Islet precursor cell (in vitro differentiated cells): ENCODE measurements at regions not wholly inside any gene's neighbourhood (a gene's known extent, or its start where the extent isn't known, plus 50 kb on each side); places are given as distances from the start of the nearest gene placed in this dataset.

Experiments used
- DNase-seq: peaks from one replicate; pipeline ENCODE4 v3.0.0-alpha.2; 2018

- no peak for DNase-seq
Observed at GRCh38 chr21:29228306-29228705, 70.4 kb upstream of the BACH1 start.

DNA sequence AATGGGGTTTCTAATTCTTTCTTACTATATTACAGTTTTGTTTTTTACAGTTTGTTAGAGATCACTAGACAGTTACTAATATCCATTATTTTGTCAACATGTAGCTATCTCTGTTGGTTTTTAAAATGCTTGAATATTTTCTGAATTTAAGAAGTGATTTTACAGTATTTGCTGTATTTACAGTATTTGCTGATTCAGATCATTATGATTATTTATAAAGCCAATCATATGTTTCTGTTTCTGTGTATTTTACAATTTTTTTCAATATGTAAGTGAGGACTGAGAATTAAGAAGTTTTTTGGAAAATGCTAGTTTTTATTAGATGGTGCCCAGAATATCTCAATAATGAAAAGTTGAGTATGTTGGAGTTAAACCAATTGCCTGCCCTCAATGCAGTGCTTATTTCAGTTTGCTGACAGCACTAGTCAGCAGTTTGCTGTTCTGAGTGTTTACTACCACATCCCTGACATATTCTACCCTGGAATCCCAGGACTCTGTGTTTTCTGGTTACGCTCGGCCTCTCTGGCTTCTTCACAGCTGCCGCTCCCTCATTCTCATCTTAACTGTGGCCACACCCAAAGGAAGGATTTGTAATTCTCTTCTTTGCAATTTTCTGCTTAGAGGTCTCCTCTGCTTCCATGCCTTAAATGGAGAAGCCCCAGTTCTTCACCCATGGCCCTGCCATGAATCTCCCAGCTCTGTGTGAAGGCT lies 68.0 kb upstream of the BACH1 start:
- peak; percentile 56 for DNase-seq

DNA sequence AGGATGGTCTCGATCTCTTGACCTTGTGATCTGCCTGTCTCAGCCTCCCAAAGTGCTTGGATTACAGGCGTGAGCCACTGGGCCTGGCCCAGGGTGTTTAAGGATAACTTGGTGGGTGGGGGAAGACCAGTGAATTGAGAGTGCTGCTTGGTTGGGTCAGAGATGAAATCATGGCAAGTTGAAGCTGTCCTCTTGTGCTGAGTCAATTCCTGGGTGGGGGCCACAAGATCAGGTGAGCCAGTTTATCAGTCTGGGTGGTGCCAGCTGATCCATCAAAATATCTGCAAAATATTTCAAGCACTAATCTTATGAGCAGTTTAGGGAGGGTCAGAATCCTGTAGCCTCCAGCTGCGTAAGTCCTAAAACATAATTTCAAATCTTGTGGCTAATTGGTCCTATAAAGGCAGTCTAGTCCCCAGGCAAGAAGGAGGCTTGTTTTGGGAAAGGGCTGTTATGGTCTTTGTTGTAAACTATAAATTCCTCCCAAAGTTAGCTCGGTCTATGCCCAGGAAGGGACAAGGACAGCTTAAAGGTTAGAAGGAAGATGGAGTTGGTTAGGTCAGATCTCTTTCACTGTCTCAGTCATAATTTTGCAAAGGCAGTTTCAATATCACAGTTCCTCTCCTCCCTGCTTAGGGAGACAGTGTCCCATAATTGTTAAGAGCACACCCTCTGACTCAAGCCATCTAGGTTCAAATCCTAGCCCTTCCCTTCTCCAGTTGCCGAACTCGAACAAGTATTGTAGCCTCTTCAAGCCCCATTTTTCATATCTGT lies 66.8 kb upstream of the BACH1 start:
- DNase-seq = no peak

DNA sequence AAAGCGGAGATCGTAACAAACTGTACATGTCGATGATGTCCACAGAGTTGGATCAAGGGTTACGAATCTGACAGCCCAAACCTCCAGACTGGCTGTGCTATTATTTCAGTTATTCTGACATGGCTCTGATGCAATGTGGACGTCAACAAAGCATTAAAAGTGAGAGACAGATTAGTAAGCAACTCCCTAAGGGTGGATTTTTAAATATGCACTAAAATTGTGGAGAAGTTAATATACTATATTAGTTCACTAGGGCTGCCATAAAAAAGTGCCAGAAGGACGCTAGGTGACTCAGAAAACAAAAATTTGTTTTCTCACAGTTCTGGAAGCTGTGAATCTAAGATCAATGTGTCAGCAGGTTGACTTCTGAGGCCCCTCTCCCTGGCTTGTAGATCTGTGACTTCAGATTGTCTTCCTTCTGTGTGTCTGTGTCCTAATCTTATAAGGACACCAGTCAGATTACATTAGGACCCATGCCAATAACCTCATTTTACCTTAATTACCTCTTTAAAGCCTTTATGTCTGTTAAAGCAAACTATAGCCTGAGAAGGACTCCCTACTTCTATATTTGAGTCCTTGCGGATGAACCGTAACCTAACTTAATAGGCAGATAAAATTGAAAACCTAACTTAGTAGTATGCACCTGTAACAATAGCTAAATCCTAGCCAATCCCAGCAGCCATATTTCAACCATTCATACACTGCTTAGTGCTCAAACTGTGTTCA lies 66.0 kb upstream of the BACH1 start:
- DNase-seq = no peak

GRCh38 chr21:29233256-29233546 lies 65.5 kb upstream of the BACH1 start:
- DNase-seq = no peak

- DNase-seq = no peak
Observed at GRCh38 chr21:29233611-29234540, 64.8 kb upstream of the BACH1 start.

DNA sequence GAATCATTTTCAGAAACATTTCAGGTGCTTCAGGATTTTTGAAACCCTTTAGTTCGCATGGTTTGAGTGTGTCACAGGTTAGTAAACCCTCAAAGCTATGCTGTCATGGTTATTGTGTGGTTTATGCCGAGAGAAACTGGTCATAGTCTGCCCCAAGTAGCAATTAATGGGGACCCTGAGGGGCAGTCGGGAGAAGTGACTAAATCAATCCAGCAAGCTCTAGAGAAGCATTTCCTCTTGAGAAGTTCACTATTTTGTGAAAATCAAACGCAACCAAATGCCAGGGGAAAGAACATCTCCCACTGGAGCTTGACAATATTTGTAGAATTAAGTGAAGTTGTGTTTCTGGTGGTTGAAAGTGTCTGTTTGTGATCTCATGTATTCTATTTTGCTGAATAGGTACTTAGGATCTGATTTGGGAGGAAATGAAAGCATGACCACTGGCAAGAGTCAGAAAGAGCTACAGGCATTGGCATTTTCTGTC lies 63.0 kb upstream of the BACH1 start:
- DNase-seq = no peak

DNA sequence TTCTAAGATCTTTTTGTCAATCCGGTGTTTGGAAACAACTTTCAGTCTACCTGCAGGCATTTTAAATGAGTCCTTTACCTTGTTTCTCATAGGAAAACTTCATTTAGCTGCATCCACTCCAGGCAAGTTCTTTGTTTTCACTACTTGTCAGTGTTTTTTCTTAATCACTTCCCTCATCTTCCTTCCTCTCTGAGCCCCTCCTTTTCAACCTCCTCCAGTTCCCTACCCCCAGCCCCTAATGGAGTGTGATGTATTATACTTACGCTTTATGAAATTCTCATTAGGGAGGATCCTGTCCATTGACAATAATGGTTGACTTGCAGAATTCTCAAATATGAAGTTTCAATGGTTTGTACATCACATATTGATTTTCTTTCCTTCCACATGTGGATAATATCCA lies 62.5 kb upstream of the BACH1 start:
- DNase-seq = no peak

DNA sequence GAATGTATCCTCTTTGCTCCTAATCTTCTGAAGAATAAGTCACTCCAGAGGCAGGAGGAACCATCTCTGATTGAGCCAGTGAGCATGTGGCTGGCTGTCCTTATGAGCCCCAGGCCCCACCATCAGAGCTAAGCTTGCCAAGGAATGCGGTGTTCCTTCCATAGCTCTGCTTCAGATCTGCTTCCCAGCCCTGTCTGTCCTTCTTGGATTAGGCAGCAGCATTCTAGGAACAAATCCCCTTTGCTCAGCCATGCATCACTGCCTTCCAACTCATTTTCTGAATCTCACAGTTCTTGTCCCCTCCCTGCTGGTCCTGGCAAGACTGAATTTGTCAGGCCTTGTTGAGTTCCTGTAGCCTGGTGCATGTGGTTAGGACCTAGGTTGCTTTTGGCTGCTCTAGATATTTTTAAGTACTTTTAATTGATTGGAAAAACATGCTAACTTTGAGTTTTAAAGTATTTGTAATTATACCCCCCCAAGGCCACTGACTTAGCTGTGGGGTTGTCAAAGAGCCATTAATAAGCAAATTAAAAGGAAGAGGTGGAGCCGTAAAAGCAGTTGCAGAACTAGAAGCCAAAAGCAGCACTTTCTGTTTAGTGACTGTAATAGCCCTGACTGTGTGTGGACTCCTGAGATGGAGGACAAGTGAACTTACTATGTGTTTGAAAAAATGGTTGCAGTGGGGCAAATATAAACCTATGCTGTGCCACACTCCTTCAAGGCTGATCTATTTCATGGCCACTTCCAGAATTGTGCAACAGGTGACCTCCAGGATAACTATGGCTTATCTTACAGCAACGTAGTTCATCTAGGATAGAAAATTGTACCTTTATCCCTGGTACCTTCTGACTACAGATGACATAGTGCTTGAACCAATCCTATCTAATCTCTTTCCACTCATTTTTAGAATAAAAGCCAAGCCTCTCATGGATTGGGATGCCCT lies 61.3 kb upstream of the BACH1 start:
- no peak for DNase-seq

DNA sequence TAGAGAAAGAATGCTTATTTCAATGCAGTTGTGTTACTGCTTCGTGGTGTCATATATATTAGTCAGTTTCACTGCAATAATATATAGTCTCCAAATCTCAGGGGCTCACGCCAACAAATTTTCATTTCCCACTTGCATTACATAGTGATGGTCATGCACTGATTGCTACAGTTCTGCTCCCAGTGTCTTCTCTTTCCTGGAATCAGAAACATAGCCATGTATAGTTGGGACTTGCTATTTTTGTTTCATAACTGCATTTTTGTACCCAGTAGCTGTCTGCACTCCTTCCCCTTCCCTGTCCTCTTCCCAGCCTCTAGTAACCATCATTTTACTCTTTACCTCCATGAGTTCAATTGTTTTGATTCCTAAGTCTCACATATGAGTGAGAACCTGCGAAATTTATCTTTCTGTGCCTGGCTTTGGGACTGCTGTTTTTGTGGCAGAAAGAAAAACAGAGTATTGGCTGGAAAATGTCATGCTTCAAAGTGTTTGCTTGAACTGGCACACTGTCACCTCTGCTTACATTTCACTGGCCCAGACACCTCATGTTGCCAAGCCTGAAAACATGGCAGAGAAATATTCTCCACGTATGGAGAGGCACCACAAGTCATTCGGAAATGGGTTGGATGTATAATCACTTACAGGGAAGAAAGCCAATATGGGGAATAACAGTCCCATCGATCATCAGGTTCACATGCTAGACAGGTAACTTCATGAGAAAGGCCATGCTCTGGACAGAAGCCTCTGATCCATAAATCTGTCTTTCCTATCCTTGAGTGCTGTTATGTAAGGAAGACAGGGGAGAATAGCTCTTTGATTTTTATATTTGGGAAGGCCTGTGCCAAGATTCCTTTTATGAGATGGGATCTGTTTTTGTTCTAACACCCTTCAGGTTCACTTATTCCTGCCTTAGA lies 60.4 kb upstream of the BACH1 start:
- DNase-seq = no peak

DNA sequence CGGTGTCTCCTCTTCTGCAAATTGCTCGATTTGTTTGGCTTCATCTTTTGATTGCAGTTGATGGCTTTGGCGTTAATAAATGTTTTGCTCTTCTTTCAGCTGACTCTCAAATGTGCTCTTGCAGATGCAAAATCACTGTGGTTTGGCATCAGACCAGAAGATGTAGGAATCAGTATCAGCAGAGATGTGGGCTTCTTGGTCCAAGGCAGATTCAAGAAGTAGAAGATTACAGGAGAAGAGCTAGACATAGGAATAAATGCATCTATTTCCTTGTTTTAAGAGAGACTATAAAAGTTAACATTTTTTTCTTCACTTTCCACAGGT lies 59.8 kb upstream of the BACH1 start:
- no peak for DNase-seq

DNA sequence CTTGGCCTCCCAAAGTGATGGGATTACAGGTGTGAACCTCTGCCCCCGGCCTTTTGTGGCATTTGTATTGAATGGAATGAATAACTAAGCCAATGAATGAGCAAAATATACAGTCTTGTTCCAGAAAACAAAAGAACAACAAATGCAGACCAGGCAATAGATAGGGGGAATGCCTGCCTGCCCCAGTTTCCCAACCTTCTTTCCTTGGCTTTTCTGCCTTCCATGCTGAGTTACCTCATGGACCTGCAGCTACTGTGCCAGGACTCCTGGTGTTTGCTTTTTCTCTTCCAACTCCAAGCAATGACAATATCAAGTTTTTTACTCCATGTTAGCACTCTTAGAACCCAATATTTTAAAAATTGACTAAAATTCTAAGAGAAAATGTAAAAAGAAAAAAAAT lies 58.6 kb upstream of the BACH1 start:
- DNase-seq = no peak

GRCh38 chr21:29242201-29242600 lies 56.5 kb upstream of the BACH1 start:
- DNase-seq = no peak

DNA sequence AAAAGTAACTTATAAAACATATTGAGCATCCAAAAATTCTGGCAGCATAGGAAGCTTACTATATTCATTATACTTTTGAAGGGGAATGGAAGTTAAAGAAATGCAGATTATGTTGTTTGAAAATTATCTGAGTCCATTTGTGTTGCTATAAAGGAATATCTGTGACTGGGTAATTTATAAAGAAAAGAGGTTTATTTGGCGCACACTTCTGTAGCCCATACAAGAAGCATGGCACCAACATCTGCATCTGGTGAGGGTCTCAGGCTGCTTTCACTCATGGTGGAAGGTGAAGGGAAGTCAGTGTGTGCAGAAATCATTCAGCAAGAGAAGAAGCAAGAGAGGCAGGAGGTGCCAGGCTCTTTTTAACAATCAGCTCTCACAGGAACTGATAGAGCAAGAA lies 55.5 kb upstream of the BACH1 start:
- no peak for DNase-seq

GRCh38 chr21:29245104-29245643 lies 53.5 kb upstream of the BACH1 start:
- peak; percentile 93 for DNase-seq

DNA sequence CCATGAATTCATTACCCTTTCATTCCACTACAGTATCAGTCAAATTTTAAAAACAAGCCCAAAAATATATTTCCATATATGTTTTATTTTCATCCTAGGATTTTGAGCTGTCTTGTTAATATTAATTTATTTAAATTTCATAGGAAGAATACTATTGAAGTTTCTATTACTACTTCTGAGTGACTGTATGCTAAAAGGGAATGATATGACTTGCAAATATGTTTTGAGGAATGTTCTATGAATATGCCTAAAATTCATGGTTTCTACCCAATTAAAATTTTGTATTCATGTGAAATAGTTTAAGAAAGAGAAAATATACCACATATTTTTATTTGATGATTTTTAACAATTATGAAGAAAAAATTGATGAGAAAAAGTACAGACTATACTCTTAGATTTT lies 52.9 kb upstream of the BACH1 start:
- no peak for DNase-seq

DNA sequence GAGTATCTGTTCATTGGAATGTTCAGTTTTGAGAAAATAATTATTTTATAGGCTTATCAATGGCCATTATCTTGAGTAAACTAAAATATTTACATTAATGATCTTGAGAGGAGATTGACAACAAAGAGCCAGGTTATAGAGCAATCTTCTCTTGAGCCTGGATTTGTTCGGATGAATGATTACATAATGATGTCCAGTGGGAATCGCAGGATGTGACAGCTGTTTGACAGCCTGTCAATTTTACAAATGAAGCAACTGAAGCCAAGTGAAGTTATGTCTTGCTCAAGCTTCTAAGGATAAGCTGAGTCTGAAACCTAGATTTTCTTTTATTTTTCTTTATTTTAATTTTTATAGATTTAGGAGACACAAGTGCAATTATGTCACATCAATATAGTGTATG lies 52.1 kb upstream of the BACH1 start:
- no peak for DNase-seq

GRCh38 chr21:29248124-29248523 lies 50.6 kb upstream of the BACH1 start:
- no peak for DNase-seq
